Neutrophil (primary cell): ENCODE measurements at regions not wholly inside any gene's neighbourhood (a gene's known extent, or its start where the extent isn't known, plus 50 kb on each side); places are given as distances from the start of the nearest gene placed in this dataset.

Source experiments
- H3K27ac ChIP-seq: fragments of 200-600 bp; sonication (generic); 2 replicates; pipeline ENCODE4 v1.5.1; 2016; ENCODE audit warnings: mild to moderate bottlenecking, moderate library complexity
- H3K27me3 ChIP-seq: fragments of 200-600 bp; sonication (generic); 2 replicates; pipeline ENCODE4 v1.6.0; 2016; ENCODE audit warnings: mild to moderate bottlenecking
- H3K36me3 ChIP-seq: fragments of 200-600 bp; sonication (generic); 2 replicates; pipeline ENCODE4 v1.5.1; 2017
- H3K4me1 ChIP-seq, 2 experiments: fragments of 200-600 bp in 1 of 2; sonication (generic) in 1 of 2; 1 replicate in 1 of 2; 2 replicates in 1 of 2; pipeline versions ENCODE4 v1.5.1 to v1.6.1; 2013 to 2016; ENCODE audit warnings: low read depth in 1 of 2, low read length in 1 of 2, mild to moderate bottlenecking in 1 of 2, moderate library complexity in 1 of 2; ENCODE audit not compliant: control insufficient read depth in 1 of 2, insufficient read depth in 1 of 2
- H3K4me3 ChIP-seq, 2 experiments: fragments of 200-600 bp in 1 of 2; sonication (generic) in 1 of 2; 1 replicate in 1 of 2; 2 replicates in 1 of 2; pipeline ENCODE4 v1.5.1; 2013 to 2016; ENCODE audit warnings: low read depth in 1 of 2, low read length in 1 of 2, mild to moderate bottlenecking in 1 of 2, moderate library complexity in 1 of 2
- H3K9me3 ChIP-seq: fragments of 200-600 bp; sonication (generic); 2 replicates; pipeline ENCODE4 v1.5.1; 2016
- TF ChIP-seq, protein P1 (sequence below): fragments of 200-600 bp; sonication (generic); IDR thresholded peaks from 2 replicates; pipeline ENCODE4 v1.5.1; 2016; ENCODE audit warnings: antibody characterized with exemption

DNA sequence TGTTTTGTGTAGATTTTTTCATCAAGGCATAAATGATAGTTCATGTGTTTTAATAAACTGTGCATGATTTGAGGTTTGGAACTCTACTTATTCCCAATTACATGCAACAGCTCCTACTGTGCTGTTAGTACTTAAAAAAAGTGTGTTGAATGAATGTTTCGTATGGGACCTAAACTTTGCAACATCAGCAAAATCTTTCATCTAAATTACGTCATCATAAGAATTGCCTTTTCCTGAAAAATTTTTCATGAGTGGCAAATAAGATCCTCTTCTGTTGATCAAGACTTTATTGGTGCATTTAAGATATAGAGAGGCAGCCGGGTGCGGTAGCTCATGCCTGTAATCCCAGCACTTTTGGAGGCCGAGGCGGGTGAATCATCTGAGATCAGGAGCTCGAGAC lies 826.1 kb downstream of the SEMA5A start:
- no peak overlapping the region for H3K4me3 ChIP-seq
- no peaks in the 10 kb centered on the region for H3K27me3 ChIP-seq
- TF ChIP-seq, protein P1, sequence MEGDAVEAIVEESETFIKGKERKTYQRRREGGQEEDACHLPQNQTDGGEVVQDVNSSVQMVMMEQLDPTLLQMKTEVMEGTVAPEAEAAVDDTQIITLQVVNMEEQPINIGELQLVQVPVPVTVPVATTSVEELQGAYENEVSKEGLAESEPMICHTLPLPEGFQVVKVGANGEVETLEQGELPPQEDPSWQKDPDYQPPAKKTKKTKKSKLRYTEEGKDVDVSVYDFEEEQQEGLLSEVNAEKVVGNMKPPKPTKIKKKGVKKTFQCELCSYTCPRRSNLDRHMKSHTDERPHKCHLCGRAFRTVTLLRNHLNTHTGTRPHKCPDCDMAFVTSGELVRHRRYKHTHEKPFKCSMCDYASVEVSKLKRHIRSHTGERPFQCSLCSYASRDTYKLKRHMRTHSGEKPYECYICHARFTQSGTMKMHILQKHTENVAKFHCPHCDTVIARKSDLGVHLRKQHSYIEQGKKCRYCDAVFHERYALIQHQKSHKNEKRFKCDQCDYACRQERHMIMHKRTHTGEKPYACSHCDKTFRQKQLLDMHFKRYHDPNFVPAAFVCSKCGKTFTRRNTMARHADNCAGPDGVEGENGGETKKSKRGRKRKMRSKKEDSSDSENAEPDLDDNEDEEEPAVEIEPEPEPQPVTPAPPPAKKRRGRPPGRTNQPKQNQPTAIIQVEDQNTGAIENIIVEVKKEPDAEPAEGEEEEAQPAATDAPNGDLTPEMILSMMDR, result no peak
- H3K4me1 ChIP-seq, result no peaks in the 10 kb centered on the region
- H3K27ac ChIP-seq, result no peak overlapping the region
- no peaks in the 10 kb centered on the region for H3K36me3 ChIP-seq
- H3K9me3 ChIP-seq, result no peaks in the 10 kb centered on the region

DNA sequence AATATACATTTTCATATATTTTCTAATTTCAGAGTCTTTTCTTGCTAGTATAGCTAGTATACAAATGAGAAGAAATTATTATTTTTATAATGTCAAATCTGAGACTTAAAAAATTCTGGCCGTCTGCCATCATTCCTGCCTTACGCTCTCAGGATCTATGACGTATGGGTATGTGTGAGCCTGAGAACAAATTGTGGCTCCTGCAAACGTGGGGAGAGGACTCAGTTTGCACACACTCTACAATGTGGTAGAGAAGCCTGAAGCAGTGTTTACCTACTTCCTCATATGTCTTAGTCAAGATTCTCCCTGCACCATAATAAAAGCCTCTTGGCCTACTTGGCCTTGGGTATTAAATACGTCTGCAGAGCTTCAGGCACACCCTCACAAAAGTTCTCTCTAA lies 825.4 kb downstream of the SEMA5A start:
- Histone ChIP-seq H3K9me3 (no peaks in the 10 kb centered on the region), H3K4me3 (no peak overlapping the region), H3K36me3 (no peaks in the 10 kb centered on the region), H3K27ac (no peak overlapping the region), H3K4me1 (no peaks in the 10 kb centered on the region), H3K27me3 (no peaks in the 10 kb centered on the region)
- TF ChIP-seq, protein P1, result no peak

DNA sequence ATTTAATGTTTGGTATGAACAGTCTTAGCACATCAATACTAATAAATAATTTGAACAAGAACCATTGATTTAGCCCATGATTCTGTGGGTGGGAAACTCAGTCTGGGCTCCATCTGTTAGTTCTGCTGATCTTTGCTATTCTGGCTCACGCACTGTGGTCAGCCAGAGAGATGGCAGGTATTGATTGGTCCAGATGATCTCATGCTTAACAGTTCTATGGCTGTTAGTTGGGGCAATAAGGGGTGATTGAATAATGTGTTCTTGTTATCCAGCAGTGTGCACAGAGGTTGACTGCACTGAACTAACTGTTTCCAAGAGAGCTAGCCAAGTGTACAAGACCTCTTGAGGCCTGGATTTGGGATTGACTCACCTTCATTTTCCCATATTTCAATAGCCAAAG lies 824.3 kb downstream of the SEMA5A start:
- Histone ChIP-seq H3K36me3 (no peaks in the 10 kb centered on the region), H3K4me1 (no peaks in the 10 kb centered on the region), H3K27ac (no peak overlapping the region), H3K27me3 (no peaks in the 10 kb centered on the region), H3K9me3 (no peaks in the 10 kb centered on the region), H3K4me3 (no peak overlapping the region)
- TF ChIP-seq, protein P1, result no peak

DNA sequence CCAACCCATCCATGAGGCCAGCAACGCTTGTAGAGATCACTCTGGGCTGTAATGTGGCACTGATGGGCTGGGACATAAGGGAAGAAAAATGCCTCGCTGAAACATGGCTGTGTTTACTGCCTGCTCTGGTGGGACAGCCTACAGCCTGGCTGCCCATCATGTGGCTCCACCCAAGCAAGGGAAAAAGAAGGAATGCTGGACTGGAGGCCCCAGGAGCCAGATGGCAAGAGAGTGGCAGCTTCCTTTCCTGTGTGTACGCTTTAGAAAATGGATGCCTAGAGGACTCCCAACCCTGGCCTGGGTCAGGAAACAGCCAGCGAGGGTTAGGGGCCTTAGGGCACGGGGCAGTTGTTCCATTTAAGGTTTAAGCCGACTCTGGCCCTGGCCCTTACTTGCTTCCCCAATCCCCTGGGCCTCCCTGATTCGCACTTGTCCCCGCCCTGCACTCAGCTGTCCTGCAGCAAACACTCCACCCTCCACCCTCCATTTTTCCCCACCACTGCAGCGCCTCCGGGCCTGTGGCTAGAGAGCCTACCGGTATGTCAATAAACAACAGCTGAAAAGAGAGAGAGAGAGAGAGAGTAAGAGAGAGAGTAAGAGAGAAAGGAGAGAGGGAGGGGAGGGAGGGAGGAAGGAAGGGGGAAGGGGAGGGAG lies 819.4 kb downstream of the SEMA5A start:
- Histone ChIP-seq H3K9me3 (no peaks in the 10 kb centered on the region), H3K4me3 (no peak overlapping the region), H3K4me1 (no peaks in the 10 kb centered on the region), H3K36me3 (no peaks in the 10 kb centered on the region), H3K27ac (no peak overlapping the region), H3K27me3 (no peaks in the 10 kb centered on the region)
- TF ChIP-seq, protein P1, result no peak

DNA sequence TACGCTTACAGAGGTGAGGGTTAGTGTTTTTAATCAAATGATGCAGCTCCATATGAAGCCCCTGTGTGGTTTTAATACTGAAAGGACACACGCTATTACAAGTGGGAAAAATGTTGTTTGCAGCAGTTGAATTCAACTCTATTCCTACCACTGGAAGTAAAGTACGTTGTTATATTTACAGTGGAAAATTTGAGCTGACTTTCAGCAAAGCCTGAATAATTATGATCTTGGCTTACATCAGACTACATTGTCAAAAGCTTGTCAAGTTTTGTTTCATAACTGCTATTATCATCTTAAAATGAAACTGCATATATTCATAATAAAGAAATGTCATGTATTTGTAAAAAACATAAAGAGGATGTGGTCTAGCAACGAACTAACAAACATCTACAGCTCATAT lies 818.5 kb downstream of the SEMA5A start:
- no peaks in the 10 kb centered on the region for H3K36me3 ChIP-seq
- no peaks in the 10 kb centered on the region for H3K9me3 ChIP-seq
- no peak overlapping the region for H3K4me3 ChIP-seq
- no peak overlapping the region for H3K27ac ChIP-seq
- TF ChIP-seq, protein P1, result no peak
- H3K27me3 ChIP-seq, result no peaks in the 10 kb centered on the region
- H3K4me1 ChIP-seq, result no peaks in the 10 kb centered on the region
